ENCODE measurements at regions not wholly inside any gene's neighbourhood (a gene's known extent, or its start where the extent isn't known, plus 50 kb on each side); places are given as distances from the start of the nearest gene placed in this dataset.

DNA sequence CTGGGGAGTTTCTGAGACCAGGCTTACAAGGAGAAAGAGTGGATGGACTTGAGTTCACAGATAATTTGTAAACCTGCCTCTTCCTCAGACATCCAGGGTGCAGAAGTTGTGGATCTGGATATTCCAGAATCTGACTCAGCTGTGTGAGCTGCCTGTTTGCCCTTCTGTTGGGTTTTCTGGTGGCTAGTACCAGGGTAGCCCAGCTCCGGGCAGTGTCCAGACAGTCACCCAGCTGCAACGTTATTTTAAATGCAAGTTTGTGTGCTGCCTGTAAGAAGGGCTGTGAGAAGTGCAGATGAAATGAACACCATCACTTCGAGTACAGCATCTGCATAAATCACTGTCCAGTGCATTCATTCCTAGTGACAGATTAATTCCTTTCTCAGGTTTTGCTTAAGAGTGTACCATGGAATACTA is 1053.0 kb downstream of the TUSC7 start:
- DNase-seq (ENCODE audit: low spot score): no peak

DNA sequence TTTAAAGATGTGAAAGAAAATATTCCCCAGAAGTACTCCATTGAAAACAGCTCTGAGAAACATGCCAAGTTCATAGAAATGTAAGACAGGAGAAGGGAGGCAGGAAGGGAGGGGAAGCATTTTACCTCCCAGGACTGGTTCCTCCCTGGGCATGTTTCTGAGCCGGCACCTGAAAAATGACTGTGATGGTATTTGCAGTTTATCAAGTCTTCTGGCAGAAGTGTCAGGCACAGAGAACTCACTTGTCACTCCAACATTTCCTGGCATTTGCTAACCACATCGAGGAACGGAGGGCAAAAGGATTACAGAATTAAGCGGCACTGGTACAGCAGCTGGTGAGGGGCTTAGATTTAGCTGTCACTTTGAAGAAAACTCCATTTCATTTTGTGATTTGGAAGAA is 1054.0 kb downstream of the TUSC7 start:
- DNase-seq (ENCODE audit: low spot score): no peak

DNA sequence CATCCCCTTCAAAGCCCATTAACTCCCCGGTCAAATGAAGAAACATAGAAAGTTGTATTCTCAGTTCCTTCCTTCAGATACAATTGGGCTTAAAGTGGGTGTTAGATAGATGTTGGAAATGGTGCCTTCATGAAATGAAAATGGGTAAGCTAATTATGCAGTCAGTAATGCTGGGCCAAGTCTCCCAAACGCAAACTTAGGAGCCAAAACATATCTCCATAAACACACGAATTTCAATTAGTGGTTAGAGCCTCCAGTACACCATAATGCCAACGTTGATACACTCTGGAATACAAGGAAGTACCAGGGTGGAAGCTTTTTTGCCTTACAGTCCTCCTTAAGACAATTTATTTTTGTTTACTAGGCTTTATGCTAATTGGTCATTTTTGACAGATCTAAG is 1059.0 kb downstream of the TUSC7 start:
- DNase-seq (ENCODE audit: low spot score): no peak

DNA sequence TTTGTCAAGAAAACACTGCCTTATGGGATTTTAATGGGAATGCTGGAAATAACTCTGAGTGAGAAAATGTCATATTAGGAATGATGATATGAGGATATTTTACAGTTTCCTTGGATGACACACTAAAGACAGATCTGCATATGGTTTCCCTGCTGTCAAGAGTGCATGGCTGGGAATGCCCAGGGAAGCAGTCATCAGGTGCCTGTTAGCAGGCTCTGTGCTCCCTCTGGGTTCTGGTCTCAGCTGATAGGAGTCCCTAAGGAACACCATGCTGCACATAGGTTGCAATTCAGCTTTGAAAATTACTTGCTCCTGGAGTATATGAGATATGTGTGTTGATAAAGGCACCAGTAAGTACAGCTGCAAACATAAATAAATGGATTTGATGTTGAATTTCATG is 1064.6 kb downstream of the TUSC7 start:
- no peak for DNase-seq (ENCODE audit: low spot score)

DNA sequence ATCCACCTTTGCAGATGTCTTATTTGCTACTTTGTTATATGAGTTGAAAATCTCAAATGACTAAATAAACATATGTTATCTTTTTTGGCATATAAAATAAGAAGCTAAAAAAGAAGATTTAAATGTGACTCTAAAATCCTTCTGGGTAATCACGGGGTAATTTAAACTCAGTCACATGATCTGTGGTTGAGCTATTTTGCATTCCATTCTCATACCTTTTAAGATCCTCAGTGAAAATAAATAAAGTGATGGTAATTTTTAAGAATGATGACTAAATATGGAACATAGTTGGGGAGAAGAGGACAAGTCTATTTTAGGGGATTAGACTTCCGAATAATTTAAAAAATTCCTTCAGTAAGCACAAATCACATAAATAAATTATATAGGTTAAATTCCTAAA is 1076.8 kb downstream of the TUSC7 start:
- DNase-seq (ENCODE audit: low spot score): no peak

DNA sequence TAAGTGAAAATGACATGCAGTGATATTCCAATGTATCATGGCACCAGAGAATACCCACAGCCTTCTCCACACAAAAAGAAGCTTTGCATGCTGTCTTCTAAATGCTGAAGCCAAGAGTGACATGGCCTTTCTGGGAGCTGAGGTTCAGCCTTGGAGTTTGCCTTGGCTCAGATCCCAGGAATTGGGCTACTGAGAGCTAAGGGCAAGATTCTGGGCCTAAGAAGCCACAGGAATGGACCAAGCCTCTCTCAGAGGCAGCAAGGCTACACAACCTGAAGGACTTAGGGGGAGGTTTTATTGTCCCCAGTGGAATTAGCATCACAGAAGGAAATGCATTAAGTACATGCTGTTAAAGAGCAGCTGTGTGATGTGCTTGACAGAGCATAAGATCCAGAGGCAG is 1078.5 kb downstream of the TUSC7 start:
- DNase-seq (ENCODE audit: low spot score): no peak

DNA sequence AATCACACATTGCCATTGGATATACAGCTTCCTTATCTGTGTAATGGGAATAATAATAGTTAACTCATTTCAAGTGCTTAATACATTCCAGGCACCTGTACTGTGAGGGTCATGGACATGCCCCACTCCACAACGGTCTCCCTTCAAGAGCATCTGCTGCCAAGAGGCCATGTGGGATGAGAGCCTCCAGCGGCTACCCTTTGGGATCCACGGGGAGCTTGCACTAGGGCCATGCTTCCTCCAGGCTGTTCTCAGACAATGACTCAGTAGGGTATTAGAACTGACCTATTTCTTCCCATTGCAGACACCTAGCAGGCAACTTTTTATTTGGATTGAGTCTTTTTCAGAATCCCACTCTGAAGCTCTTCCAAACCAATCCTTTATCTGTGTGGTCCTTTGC is 1078.9 kb downstream of the TUSC7 start:
- no peak for DNase-seq (ENCODE audit: low spot score)

DNA sequence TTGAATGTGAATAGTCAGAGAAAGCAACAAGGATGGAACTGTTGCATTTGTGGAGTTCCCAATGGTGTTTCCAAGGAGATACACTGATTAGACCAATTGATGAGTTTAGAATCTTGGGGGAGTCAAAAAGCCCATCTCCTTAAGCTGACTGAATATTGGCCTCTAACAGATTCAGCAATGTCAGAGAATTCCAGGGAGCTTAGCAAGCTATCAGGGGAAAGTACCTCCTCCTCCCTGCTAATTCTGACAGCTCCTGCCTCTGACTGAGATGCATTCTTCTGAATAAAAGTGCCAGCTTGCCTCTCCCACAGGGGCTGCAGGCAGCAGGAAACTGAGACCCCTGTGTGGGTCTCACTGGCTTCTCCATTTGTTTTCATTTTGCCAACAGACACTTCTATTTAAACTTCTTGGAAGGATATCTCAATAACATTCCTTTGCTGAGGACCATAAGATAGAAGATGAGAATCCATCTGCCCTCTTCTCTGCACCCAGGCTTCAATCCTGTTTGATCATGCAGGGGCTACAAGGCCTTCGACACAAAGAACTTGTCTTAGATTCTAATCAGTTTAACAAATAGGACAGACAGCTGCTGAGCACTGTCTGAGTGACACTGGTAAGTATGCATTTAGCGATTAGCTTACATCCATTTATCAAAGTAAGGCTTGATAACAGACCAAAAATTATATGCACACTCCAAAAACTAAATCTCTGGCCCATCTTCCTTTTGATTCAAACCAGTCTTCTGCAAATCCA is 1080.8 kb downstream of the TUSC7 start:
- DNase-seq (ENCODE audit: low spot score): no peak

DNA sequence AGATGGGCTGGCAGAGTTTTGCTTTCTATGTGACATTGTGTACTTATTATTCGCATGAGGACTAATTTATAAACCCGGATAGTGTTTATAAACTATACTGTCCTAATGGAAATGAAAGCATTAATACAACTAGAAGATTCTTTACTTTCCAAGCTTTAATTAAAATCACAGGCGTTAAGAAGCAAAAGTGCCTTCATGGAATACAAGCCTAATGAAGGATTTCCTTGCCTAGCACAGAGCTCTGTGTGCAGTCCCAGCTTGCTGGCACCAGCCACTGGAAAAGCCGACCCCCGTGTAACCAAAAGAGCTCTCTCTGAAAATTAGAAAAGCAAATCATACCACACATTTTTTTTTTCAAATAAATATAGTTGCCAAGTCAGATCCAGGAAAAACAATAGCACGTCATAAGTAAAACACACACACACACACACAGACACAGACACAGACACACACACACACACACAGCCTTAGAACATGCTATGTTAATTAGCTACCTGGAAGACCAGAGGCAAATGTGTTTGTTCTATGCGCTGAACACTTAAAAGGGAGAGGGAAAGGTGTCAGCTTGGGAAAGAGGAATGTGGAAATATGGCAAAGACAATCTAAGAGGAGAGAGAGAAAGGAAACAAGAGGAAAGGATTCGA is 1084.2 kb downstream of the TUSC7 start:
- DNase-seq (ENCODE audit: low spot score): no peak

DNA sequence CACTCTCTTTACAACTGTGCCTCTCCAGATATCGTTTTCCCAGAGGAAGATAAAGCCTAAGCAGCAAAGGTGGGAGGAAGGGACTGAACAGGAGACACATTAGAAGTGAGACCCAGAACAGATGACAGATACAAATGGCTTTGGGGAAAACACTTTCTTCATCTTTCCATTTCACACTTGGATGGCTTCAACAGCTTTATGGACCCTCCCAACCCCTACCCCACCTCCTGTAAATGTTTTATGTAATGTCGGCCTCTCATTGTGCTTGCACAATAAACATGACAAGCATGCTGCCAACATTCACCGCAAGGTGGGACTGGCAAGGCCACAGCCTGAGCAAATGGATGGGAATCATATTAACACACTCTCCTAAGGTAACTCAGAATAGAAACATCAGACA is 1088.6 kb downstream of the TUSC7 start:
- no peak for DNase-seq (ENCODE audit: low spot score)

DNA sequence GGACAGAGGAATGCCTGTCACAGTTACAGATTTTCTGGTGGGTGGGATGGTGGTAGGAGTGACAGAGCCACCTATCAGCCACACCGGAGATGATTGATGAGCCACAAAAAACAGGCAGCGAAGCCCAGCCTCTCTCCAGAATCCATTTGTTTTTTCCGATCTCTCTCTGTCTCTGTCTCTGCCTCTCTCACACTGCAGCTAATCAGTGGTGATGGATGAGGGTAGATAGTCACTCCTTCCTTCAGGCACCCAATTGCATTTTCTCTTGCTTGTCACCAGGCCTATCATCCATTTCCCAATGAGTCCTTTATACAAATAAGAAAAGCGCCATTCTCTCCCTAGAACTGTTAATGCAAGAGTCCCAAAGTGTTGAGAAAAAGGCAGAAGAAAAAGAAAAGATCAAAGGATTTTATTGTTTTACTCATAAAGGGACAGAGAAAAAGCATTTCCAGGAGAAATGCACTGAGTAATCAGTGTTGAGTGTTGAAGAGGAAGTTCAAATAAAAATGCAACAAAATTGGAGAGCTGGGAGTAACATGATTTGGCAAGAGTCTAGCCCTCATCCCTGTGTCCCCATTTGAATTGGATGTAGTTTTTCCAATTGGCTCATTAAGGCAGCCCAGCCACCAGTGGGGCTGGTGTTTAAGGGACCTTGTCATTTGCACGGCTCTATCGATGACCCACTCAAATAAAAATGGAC is 1089.3 kb downstream of the TUSC7 start:
- DNase-seq (ENCODE audit: low spot score): no peak

DNA sequence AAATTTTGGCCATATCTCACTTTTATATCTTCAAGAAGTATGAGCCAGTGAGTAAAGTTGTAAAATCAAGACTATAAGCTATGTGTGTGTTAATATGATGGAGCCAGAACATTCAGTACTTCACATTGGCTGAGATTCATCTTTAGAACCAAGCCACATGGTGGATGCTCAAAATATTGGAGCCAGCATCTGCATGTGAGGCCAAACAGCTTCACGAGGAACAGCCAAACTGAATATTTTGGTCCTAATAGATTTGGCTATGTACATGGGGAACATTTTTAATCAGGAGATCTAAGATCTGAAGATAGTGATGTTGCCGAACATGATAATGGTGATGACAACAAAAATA is 1089.8 kb downstream of the TUSC7 start:
- no peak for DNase-seq (ENCODE audit: low spot score)

DNA sequence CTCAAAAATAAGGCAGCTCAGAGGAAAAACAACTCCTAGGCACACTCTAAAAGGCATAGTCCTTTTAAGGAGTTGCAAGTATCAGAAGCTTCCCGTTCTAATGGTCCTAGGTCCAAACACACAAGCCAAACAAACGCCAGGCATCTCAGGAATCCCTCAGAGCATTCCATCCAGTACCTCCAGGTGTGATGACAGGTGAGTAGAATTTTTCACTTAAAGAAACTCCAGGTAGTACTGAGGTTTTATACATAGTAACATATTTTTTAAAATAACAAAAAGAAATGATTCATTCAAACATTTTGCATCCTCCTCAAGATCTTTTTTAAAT is 1092.3 kb downstream of the TUSC7 start:
- no peak for DNase-seq (ENCODE audit: low spot score)

DNA sequence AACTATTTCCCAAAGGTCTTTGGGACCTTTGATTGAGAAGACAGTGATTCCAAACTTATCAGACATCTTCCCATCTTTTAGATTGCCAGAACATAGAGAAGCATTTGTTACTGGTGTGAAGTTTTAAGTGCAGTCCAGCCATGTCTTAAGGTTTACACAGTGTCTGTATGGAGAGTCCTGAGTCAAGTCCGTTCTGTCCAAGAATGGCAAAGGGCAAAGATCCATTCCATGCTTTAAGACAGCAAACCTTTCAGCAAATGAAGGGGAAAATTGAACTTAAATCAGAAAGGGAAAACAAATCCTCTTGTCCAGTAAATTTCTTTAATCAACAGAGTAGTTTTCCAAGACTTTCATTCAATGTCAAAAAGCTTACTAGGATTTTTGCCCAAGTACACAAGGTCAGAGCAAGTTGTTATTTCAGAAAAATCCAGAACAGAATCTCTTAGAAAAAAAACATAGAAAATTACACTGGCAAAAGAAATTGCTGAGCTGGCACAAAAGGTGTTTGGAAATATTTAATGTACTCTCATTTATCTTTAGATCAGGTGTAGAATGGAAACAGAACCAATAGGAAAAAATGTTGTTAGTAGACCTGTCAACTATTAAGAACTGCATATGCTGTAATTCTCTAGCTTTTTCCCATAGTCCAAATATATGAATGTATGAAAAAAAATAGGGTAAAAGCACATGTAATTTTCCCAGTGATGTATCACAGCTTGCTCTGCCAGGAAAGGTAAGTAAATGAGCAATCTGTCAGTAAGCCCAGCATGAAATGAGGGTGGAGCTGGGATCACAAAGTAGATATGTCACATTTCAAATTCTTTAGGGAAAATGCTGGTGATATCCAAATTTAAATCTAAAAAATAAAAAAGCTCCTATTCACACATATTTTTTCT is 1099.9 kb downstream of the TUSC7 start:
- DNase-seq (ENCODE audit: low spot score): no peak

DNA sequence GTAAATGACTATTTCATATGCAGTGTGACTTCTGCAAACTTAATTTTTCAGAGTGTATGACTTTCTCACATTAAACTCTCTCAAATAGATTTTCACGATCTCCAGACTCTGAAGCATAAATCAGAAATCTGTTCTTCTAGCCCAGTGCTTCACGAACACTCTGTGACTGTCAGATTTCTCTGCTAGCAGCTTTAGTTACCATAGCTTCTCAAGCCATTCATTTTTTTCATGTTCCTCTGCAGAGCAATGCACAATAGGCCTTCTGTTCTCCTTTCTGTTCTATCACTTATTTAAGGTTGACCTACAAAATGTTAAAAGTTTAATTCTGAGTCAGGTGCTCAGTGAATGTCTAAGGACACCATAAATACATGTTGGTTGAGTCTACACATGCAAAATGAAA is 1102.2 kb downstream of the TUSC7 start:
- no peak for DNase-seq (ENCODE audit: low spot score)

DNA sequence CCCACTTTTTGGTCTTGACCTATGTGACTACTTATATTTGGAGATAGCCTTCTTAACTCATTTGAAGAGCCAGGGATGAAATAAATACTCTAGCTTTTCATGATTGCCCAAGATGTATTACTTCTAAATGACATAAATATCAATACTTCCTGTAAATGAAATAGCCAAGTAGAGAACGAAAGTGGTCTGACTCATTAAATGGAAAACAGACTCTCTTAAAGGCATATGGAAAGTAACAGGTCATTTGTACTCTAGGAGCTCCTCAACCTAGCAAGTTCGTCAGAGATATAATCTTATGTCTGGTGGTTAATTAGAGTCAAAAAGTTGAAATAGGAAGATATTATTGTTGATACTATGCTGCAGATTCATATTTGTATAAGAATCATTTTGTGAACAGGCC is 1105.4 kb downstream of the TUSC7 start:
- no peak for DNase-seq (ENCODE audit: low spot score)

DNA sequence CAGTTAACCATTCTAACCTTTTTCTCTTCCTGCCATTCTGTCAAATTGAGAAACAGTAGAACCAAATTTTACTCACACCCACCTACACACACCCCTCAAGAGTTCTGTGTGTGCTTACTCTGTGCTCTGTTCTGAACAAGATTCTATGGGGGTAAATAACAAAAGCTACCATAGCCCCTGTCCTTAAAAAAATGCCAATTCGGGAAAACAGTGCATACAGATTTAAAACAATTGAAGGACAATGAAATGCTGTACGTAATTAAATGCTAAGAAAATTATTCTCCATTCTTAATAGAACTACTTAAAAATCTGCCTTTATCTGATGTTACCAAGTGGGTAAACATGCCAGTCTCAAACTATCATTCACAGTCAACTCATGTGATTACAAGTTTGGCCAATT is 1107.5 kb downstream of the TUSC7 start:
- DNase-seq (ENCODE audit: low spot score): no peak

DNA sequence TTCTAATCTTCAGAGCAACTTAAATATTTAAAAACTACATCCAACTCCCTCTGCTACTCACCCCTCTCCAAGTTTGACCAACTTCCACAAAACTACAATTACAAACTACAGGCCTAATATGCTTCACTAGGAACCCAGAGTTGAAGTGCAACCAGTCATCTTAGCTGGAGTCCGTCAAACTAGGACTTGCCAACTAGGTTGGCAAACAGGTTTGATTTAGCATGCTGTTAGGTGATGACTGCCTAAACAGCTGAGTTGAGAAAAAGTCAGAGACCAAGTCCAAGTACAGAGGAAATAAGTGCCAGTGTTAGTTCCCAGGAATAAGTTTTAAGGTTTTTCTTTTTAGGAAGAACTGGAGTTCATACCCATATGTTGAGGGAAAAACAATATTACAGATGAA is 1109.0 kb downstream of the TUSC7 start:
- DNase-seq (ENCODE audit: low spot score): no peak

DNA sequence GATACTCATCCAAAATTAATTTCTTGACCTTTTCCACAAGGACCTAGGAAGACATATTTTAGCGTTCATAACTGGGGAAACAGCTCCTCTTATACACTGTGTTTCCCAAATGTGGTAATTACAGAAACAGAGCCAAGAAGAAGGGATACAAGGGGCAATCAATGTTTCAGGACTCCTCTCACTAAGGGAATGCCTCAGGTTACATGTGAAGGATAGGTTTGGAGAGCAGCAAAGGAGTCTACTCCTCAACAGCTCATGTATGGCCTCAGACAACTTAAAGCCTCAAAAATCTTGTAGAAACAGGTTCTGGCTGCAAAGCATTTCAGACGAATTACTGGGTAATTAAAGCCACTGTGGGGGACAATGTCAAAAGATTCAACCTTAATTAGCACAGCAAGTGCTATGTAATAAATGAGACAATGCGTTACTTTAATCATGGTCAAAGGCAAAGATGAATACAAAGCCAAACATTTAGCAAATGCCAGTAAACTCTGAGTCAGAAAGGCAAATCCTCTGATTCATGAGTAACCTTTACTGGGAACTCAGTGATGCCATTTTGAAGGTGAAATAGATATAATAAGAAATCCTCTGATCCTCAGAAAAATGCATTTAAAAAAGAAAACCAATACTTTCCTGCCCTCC is 1111.2 kb downstream of the TUSC7 start:
- DNase-seq (ENCODE audit: low spot score): no peak

DNA sequence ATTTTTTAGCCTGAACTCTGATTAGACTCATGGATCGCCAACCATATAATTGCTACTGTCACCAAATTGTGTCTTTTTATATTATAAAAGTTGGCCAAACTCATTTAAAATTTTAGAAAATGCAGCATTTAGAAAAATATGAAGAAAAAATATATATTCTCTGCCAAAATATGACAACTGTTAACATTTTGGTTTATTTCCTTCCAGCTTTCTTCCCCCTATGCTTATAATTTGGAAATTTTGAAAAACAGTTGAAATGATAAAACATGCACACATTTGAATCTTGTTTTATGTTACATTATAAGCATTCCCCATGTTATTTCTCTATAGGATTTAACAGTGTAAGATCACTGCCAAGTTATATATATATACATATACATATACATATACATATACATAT is 1112.8 kb downstream of the TUSC7 start:
- DNase-seq (ENCODE audit: low spot score): no peak

DNA sequence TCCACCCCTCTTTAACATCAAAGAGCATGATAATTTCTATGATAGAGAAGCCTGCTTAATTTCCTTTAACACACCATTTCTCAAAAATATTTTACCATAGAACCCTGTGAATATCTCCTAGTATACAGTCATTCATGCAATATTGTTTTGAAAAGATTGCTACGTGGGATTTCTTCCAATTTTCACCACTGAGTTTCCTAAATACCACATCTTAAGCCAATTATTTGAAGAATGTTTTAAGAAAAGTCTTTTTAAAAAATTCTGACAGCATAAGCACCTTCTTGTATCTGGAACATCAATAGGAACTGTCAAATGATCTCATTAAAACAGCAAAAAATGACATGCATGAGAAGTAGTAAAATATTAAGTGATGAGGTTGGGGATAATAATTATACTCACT is 1126.7 kb downstream of the TUSC7 start:
- no peak for DNase-seq (ENCODE audit: low spot score)

DNA sequence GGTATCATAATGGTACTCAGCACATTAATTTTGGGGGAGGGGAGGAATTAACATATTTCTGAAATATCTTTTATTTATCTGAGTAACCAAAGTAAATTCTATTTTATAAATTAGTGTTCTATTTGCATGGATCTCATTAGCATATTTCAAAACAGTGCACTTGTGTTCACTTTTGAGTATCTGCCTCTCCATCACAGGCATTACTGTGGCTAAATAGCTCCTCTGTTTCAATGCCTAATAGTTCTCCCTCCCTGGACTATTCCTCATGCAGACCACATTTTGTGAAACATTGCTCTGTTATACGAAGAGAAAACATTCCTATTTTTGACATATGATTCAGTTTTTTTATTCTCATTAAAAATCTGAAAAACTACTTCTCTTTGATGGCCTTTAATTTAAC is 1127.8 kb downstream of the TUSC7 start:
- DNase-seq (ENCODE audit: low spot score): no peak

Measured in hematopoietic multipotent progenitor cell treated with erythropoietin and hydrocortisone succinate and interleukin-3 and kit ligand, for 15 days (in vitro differentiated cells).